Inflammatory macrophage (primary cell): ENCODE measurements at regions not wholly inside any gene's neighbourhood (a gene's known extent, or its start where the extent isn't known, plus 50 kb on each side); places are given as distances from the start of the nearest gene placed in this dataset.

Source experiments
- DNase-seq, 2 donors: peaks; one replicate each; pipeline ENCODE4 v3.0.0-alpha.2; 2020 to 2022

GRCh38 chr15:91476861-91477260 is 376.6 kb upstream of the SLCO3A1 start:
- no peak for DNase-seq

- DNase-seq: no peak
Observed at GRCh38 chr15:91478717-91479191, 374.8 kb upstream of the SLCO3A1 start.

GRCh38 chr15:91480426-91480825 is 373.1 kb upstream of the SLCO3A1 start:
- DNase-seq: no peak

- DNase-seq: no peak
Observed at GRCh38 chr15:91482799-91483198, 370.7 kb upstream of the SLCO3A1 start.

GRCh38 chr15:91484141-91484540 is 369.4 kb upstream of the SLCO3A1 start:
- no peak for DNase-seq

GRCh38 chr15:91488452-91488851 is 365.1 kb upstream of the SLCO3A1 start:
- DNase-seq: no peak

GRCh38 chr15:91490211-91490610 is 363.3 kb upstream of the SLCO3A1 start:
- DNase-seq: no peak

- DNase-seq: peak in 1 of 2 donors; percentile 20
Observed at GRCh38 chr15:91491101-91491950, 362.2 kb upstream of the SLCO3A1 start.

- DNase-seq: no peak
Observed at GRCh38 chr15:91496754-91497691, 356.5 kb upstream of the SLCO3A1 start.

- no peak for DNase-seq
Observed at GRCh38 chr15:91498046-91498748, 355.3 kb upstream of the SLCO3A1 start.

GRCh38 chr15:91498749-91499062 is 354.8 kb upstream of the SLCO3A1 start:
- DNase-seq: no peak

- DNase-seq: no peak
Observed at GRCh38 chr15:91499774-91500383, 353.6 kb upstream of the SLCO3A1 start.

GRCh38 chr15:91508633-91509032 is 344.9 kb upstream of the SLCO3A1 start:
- no peak for DNase-seq

GRCh38 chr15:91514147-91514546 is 339.4 kb upstream of the SLCO3A1 start:
- no peak for DNase-seq

GRCh38 chr15:91515188-91515754 is 338.2 kb upstream of the SLCO3A1 start:
- DNase-seq: peak; percentile 41 to 42

- DNase-seq: no peak
Observed at GRCh38 chr15:91516866-91517265, 336.6 kb upstream of the SLCO3A1 start.

- DNase-seq: peak; percentile 2 to 41
Observed at GRCh38 chr15:91517491-91518200, 335.9 kb upstream of the SLCO3A1 start.

GRCh38 chr15:91520850-91521249 is 332.7 kb upstream of the SLCO3A1 start:
- no peak for DNase-seq

- no peak for DNase-seq
Observed at GRCh38 chr15:91521548-91521947, 332.0 kb upstream of the SLCO3A1 start.

GRCh38 chr15:91521996-91522395 is 331.5 kb upstream of the SLCO3A1 start:
- DNase-seq: no peak

GRCh38 chr15:91522605-91523332 is 330.7 kb upstream of the SLCO3A1 start:
- no peak for DNase-seq
